Stimulated activated CD8-positive, alpha-beta memory T cell treated with anti-CD3 and anti-CD28 coated beads, Interleukin-4, amount 100 ng/mL, for 1 hour (primary cell): ENCODE measurements at regions not wholly inside any gene's neighbourhood (a gene's known extent, or its start where the extent isn't known, plus 50 kb on each side); places are given as distances from the start of the nearest gene placed in this dataset.

Source experiments
- DNase-seq, 2 donors: peaks; one replicate each; pipeline ENCODE4 v3.0.0-alpha.2; 2020; ENCODE audit warnings: low read depth in 2 of 2, low spot score in 1 of 2

- DNase-seq, result no peak
Measured at GRCh38 chr5:135205632-135206349, 171.8 kb upstream of the PITX1 start.

GRCh38 chr5:135204151-135204600 is 170.1 kb upstream of the PITX1 start:
- no peak for DNase-seq

GRCh38 chr5:135203593-135204036 is 169.6 kb upstream of the PITX1 start:
- no peak for DNase-seq

GRCh38 chr5:135203019-135203418 is 169.0 kb upstream of the PITX1 start:
- DNase-seq, result no peak

GRCh38 chr5:135199919-135200318 is 165.9 kb upstream of the PITX1 start:
- DNase-seq, result no peak

- no peak for DNase-seq
Measured at GRCh38 chr5:135196483-135196882, 162.5 kb upstream of the PITX1 start.

- no peak for DNase-seq
Measured at GRCh38 chr5:135195270-135195608, 161.2 kb upstream of the PITX1 start.

GRCh38 chr5:135194573-135195269 is 160.7 kb upstream of the PITX1 start:
- DNase-seq, result no peak

- DNase-seq, result no peak
Measured at GRCh38 chr5:135194126-135194488, 160.1 kb upstream of the PITX1 start.

GRCh38 chr5:135193213-135194125 is 159.4 kb upstream of the PITX1 start:
- no peak for DNase-seq

GRCh38 chr5:135192351-135192750 is 158.3 kb upstream of the PITX1 start:
- DNase-seq, result no peak

GRCh38 chr5:135191084-135191826 is 157.2 kb upstream of the PITX1 start:
- DNase-seq, result peak; percentile 4 to 41

- no peak for DNase-seq
Measured at GRCh38 chr5:135190416-135191083, 156.5 kb upstream of the PITX1 start.

- no peak for DNase-seq
Measured at GRCh38 chr5:135189024-135189423, 155.0 kb upstream of the PITX1 start.

- DNase-seq, result no peak
Measured at GRCh38 chr5:135188233-135188914, 154.3 kb upstream of the PITX1 start.

GRCh38 chr5:135186662-135187522 is 152.9 kb upstream of the PITX1 start:
- no peak for DNase-seq

- DNase-seq, result no peak
Measured at GRCh38 chr5:135185481-135186065, 151.5 kb upstream of the PITX1 start.

GRCh38 chr5:135184646-135185045 is 150.6 kb upstream of the PITX1 start:
- DNase-seq, result no peak

GRCh38 chr5:135183464-135183863 is 149.4 kb upstream of the PITX1 start:
- no peak for DNase-seq
